HL-60 (cell line): ENCODE measurements at regions not wholly inside any gene's neighbourhood (a gene's known extent, or its start where the extent isn't known, plus 50 kb on each side); places are given as distances from the start of the nearest gene placed in this dataset.

Source experiments
- DNase-seq, 2 experiments: peaks; one replicate each; pipeline ENCODE4 v3.0.0-alpha.2; 2010 to 2020; ENCODE audit warnings: low read depth in 1 of 2, low spot score in 1 of 2
- H3K27ac ChIP-seq: fragments of 250-450 bp; sonication (Bioruptor Pico); replicated peaks from 2 replicates; pipeline ENCODE4 v1.5.1; 2020; ENCODE audit warnings: mild to moderate bottlenecking, moderate library complexity
- H3K27me3 ChIP-seq: fragments of 250-450 bp; sonication (Bioruptor Pico); 2 replicates; pipeline ENCODE4 v1.5.1; 2021; ENCODE audit warnings: mild to moderate bottlenecking, moderate library complexity; ENCODE audit not compliant: insufficient read depth, poor library complexity, severe bottlenecking
- H3K4me3 ChIP-seq: replicated peaks from 2 replicates; pipeline ENCODE4 v1.5.1; 2011; ENCODE audit warnings: mild to moderate bottlenecking, control low read depth, low read length; ENCODE audit not compliant: insufficient read depth
- GABPA ChIP-seq: IDR thresholded peaks from 2 replicates; pipeline ENCODE4 v1.6.1; 2012; ENCODE audit warnings: low read depth
- POLR2AphosphoS5 ChIP-seq: IDR thresholded peaks from 2 replicates; pipeline ENCODE4 v1.6.1; 2012; ENCODE audit warnings: low read depth
- SPI1 ChIP-seq: IDR thresholded peaks from 2 replicates; pipeline ENCODE4 v1.6.1; 2012; ENCODE audit warnings: low read depth, mild to moderate bottlenecking, borderline replicate concordance
- TF ChIP-seq, protein P1 (sequence below): IDR thresholded peaks from one replicate; pipeline ENCODE4 v1.5.1; 2011; ENCODE audit warnings: low read length, control low read depth, inconsistent platforms; ENCODE audit not compliant: insufficient read depth
- TF ChIP-seq, protein P2 (sequence below): IDR thresholded peaks from 2 replicates; pipeline ENCODE4 v1.6.1; 2012; ENCODE audit warnings: low read depth; ENCODE audit not compliant: insufficient replicate concordance

DNA sequence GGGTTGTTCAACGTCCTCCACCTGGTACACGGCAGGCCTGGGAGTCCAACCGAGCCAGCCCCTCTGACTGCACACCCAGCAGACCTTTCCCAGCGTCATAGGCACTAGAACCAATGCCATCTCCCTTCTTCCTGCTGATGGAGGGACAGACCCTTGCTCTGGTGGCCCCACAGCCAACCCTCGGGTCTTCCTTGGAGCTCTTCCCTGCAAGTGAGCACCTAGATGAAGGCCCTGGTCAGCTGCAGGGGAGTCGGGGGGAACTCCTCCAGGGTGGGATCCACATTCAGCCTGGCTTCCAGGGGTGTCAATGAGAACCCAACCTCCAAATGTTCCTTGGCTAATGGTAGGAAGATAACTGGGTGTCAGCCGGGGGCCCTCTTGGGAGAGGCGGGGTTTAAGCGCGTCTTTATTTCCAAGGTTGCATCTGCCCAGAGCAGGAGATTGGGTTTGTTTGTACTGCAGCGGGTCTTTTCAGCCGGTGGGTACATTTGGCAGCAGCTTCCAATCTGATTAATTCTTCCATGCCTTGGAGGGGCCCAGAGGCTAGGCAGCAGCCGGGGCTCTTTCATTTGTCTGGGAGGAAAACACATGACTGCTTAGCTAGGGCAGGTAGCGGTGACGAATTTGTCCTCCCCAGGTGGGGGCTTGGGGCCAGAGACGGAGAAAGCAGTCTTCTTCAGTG is 56.0 kb upstream of the SHISAL1 start:
- Histone ChIP-seq H3K4me3 (no peak overlapping the region), H3K27me3 (peaks cover 3% of the 10 kb centered on the region), H3K27ac (no peak overlapping the region)
- TF ChIP-seq POLR2AphosphoS5 (no peak), SPI1 (no peak), GABPA (no peak)
- TF ChIP-seq, protein P1, sequence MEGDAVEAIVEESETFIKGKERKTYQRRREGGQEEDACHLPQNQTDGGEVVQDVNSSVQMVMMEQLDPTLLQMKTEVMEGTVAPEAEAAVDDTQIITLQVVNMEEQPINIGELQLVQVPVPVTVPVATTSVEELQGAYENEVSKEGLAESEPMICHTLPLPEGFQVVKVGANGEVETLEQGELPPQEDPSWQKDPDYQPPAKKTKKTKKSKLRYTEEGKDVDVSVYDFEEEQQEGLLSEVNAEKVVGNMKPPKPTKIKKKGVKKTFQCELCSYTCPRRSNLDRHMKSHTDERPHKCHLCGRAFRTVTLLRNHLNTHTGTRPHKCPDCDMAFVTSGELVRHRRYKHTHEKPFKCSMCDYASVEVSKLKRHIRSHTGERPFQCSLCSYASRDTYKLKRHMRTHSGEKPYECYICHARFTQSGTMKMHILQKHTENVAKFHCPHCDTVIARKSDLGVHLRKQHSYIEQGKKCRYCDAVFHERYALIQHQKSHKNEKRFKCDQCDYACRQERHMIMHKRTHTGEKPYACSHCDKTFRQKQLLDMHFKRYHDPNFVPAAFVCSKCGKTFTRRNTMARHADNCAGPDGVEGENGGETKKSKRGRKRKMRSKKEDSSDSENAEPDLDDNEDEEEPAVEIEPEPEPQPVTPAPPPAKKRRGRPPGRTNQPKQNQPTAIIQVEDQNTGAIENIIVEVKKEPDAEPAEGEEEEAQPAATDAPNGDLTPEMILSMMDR, result no peak
- TF ChIP-seq, protein P2, sequence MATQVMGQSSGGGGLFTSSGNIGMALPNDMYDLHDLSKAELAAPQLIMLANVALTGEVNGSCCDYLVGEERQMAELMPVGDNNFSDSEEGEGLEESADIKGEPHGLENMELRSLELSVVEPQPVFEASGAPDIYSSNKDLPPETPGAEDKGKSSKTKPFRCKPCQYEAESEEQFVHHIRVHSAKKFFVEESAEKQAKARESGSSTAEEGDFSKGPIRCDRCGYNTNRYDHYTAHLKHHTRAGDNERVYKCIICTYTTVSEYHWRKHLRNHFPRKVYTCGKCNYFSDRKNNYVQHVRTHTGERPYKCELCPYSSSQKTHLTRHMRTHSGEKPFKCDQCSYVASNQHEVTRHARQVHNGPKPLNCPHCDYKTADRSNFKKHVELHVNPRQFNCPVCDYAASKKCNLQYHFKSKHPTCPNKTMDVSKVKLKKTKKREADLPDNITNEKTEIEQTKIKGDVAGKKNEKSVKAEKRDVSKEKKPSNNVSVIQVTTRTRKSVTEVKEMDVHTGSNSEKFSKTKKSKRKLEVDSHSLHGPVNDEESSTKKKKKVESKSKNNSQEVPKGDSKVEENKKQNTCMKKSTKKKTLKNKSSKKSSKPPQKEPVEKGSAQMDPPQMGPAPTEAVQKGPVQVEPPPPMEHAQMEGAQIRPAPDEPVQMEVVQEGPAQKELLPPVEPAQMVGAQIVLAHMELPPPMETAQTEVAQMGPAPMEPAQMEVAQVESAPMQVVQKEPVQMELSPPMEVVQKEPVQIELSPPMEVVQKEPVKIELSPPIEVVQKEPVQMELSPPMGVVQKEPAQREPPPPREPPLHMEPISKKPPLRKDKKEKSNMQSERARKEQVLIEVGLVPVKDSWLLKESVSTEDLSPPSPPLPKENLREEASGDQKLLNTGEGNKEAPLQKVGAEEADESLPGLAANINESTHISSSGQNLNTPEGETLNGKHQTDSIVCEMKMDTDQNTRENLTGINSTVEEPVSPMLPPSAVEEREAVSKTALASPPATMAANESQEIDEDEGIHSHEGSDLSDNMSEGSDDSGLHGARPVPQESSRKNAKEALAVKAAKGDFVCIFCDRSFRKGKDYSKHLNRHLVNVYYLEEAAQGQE, result no peak
- no peak for DNase-seq

DNA sequence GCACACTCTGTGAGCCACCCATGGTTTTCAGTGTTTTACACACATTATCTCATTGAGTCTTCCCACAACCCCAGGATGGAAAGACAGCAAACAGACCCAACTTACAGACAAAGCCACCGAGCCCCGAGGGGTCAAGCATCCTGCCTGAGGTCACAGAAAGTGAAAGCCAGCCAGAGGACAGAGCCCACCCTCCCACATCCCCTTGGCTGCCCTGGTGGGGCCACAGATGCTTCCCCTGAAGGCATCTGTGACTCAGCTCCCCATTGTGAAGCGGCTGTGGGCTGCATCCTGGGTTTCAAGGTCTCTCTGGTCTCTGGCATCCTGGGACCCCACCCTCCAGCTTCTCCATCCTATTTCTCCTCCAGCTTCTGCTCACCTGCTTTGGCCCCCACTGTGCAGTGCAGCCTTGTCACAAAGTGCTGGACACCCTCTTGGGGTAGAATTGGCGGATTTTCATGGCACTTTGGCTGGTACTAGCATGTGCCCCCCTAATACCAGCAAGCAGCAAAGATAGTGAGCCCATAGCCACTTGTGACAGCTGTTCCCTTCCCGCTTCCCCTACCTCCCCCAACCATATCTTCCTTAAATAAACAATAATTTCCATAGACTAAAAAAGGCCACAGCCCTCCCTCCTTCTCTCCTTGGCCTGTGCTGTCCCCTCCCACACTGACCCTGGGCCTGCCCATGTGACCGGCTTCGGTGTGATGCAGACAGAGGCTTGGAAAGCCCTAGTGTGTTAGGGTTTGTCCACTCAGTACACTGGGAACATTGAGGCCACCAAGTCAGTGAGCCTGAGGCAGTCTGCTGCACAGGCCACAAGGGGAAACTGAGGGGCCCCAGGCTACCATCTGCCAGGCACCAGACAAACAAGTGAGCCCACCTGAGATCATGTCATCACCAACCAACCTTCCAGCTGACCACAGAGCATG is 53.9 kb upstream of the SHISAL1 start:
- DNase-seq, result no peak
- Histone ChIP-seq H3K4me3 (no peak overlapping the region), H3K27ac (no peak overlapping the region), H3K27me3 (peaks cover 3% of the 10 kb centered on the region)
- TF ChIP-seq SPI1, result no peak
- TF ChIP-seq, protein P2, result no peak
- TF ChIP-seq POLR2AphosphoS5, result no peak
- TF ChIP-seq, protein P1, result no peak
- TF ChIP-seq GABPA, result no peak

DNA sequence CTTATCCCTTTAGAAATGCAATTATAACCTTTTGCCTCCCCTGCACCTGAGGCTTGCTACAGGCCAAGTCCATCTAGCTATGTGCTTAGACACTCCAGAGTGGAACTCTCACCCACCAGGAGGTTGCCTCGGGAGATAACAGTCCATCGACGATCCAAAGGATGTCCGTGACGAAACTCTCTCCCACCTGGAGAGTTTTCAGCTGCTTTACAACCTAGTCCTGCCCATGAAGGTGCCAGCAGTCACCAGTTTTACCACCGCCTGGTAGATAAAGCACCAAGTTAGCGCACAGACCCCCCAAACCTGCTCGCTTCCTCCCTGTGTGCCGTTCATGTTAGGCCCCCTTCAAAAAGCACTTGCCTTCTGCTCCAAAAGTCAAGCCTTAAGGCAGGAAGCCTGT is 53.1 kb upstream of the SHISAL1 start:
- TF ChIP-seq, protein P1, result no peak
- TF ChIP-seq SPI1 (no peak), GABPA (no peak), POLR2AphosphoS5 (no peak)
- TF ChIP-seq, protein P2, result no peak
- Histone ChIP-seq H3K27ac (no peak overlapping the region), H3K4me3 (no peak overlapping the region), H3K27me3 (peaks cover 3% of the 10 kb centered on the region)
- no peak for DNase-seq
